ENCODE measurements at regions not wholly inside any gene's neighbourhood (a gene's known extent, or its start where the extent isn't known, plus 50 kb on each side); places are given as distances from the start of the nearest gene placed in this dataset.

- TF ChIP-seq TAF1 (IDR thresholded peaks at IDR 0.05; ENCODE audit: borderline replicate concordance, insufficient read depth, low read length) (no peak), POLR2AphosphoS5 (IDR thresholded peaks at IDR 0.05; ENCODE audit: low read depth, low read length) (no peak), FOXP2 (optimal IDR thresholded peaks at IDR 0.05; ENCODE audit: borderline replicate concordance, extremely low read depth, extremely low read length, insufficient read depth) (no peak), SIN3A (IDR thresholded peaks at IDR 0.05; ENCODE audit: borderline replicate concordance, insufficient read depth, low read length) (no peak)
These were observed 56.9 kb upstream of the BEND6 start for GRCh38 chr6:56897789-56898529.

GRCh38 chr6:56891754-56892153, 63.2 kb upstream of the BEND6 start:
- TF ChIP-seq TAF1 (IDR thresholded peaks at IDR 0.05; ENCODE audit: borderline replicate concordance, insufficient read depth, low read length) (no peak), SIN3A (IDR thresholded peaks at IDR 0.05; ENCODE audit: borderline replicate concordance, insufficient read depth, low read length) (no peak), REST (IDR thresholded peaks at IDR 0.05; ENCODE audit: insufficient read depth in 1 of 2, low read depth in 2 of 2, low read length in 2 of 2) (no peak), FOXP2 (optimal IDR thresholded peaks at IDR 0.05; ENCODE audit: borderline replicate concordance, extremely low read depth, extremely low read length, insufficient read depth) (no peak), POLR2AphosphoS5 (IDR thresholded peaks at IDR 0.05; ENCODE audit: low read depth, low read length) (no peak)

GRCh38 chr6:56890683-56891429, 64.1 kb upstream of the BEND6 start:
- TF ChIP-seq REST (IDR thresholded peaks at IDR 0.05; ENCODE audit: insufficient read depth in 1 of 2, low read depth in 2 of 2, low read length in 2 of 2) (no peak), POLR2AphosphoS5 (IDR thresholded peaks at IDR 0.05; ENCODE audit: low read depth, low read length) (no peak), TAF1 (IDR thresholded peaks at IDR 0.05; ENCODE audit: borderline replicate concordance, insufficient read depth, low read length) (no peak), SIN3A (IDR thresholded peaks at IDR 0.05; ENCODE audit: borderline replicate concordance, insufficient read depth, low read length) (no peak), FOXP2 (optimal IDR thresholded peaks at IDR 0.05; ENCODE audit: borderline replicate concordance, extremely low read depth, extremely low read length, insufficient read depth) (no peak)

- no peak for TF ChIP-seq POLR2AphosphoS5 (IDR thresholded peaks at IDR 0.05; ENCODE audit: low read depth, low read length)
- TF ChIP-seq SIN3A (IDR thresholded peaks at IDR 0.05; ENCODE audit: borderline replicate concordance, insufficient read depth, low read length): no peak
- TF ChIP-seq TAF1 (IDR thresholded peaks at IDR 0.05; ENCODE audit: borderline replicate concordance, insufficient read depth, low read length): no peak
- TF ChIP-seq REST (IDR thresholded peaks at IDR 0.05; ENCODE audit: insufficient read depth in 1 of 2, low read depth in 2 of 2, low read length in 2 of 2): no peak
- TF ChIP-seq FOXP2 (optimal IDR thresholded peaks at IDR 0.05; ENCODE audit: borderline replicate concordance, extremely low read depth, extremely low read length, insufficient read depth): no peak
These were observed 64.8 kb upstream of the BEND6 start for GRCh38 chr6:56890066-56890465.

GRCh38 chr6:56889492-56889891, 65.4 kb upstream of the BEND6 start:
- TF ChIP-seq TAF1 (IDR thresholded peaks at IDR 0.05; ENCODE audit: borderline replicate concordance, insufficient read depth, low read length): no peak
- TF ChIP-seq FOXP2 (optimal IDR thresholded peaks at IDR 0.05; ENCODE audit: borderline replicate concordance, extremely low read depth, extremely low read length, insufficient read depth): no peak

- TF ChIP-seq FOXP2 (optimal IDR thresholded peaks at IDR 0.05; ENCODE audit: borderline replicate concordance, extremely low read depth, extremely low read length, insufficient read depth): no peak
- no peak for TF ChIP-seq REST (IDR thresholded peaks at IDR 0.05; ENCODE audit: insufficient read depth in 1 of 2, low read depth in 2 of 2, low read length in 2 of 2)
- TF ChIP-seq TAF1 (IDR thresholded peaks at IDR 0.05; ENCODE audit: borderline replicate concordance, insufficient read depth, low read length): no peak
- TF ChIP-seq SIN3A (IDR thresholded peaks at IDR 0.05; ENCODE audit: borderline replicate concordance, insufficient read depth, low read length): no peak
- TF ChIP-seq POLR2AphosphoS5 (IDR thresholded peaks at IDR 0.05; ENCODE audit: low read depth, low read length): no peak
These were observed 66.2 kb upstream of the BEND6 start for GRCh38 chr6:56888687-56889086.
